ENCODE measurements at regions not wholly inside any gene's neighbourhood (a gene's known extent, or its start where the extent isn't known, plus 50 kb on each side); places are given as distances from the start of the nearest gene placed in this dataset.

DNA sequence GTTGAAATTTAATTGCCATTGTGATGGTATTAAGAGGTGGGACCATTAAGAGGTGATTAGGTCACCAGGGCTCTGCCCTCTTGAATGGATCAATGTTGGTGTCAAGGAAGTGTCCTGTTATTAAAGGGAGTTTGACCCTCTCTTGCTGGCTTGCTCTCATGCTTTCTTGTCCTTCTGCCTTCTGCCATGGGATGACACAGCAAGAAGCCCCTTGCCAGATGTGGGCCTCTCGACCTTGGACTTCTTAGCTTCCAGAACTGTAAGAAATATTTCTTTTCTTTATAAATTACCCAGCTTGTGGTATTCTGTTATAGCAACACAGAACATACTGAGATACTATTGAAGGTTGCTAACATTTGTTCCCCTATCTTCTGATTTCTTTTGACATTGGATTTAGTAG is 157.0 kb downstream of the MDFIC start (continued):
- TF ChIP-seq TBP (IDR thresholded peaks at IDR 0.05; ENCODE audit: low read depth, low read length) = no peak
- no peak for TF ChIP-seq SP1 (IDR thresholded peaks at IDR 0.05; ENCODE audit: low read depth, low read length)
- TF ChIP-seq SIN3A (conservative IDR thresholded peaks at IDR 0.05 in 1 of 2, IDR thresholded peaks at IDR 0.05 in 1 of 2; ENCODE audit: low read depth in 1 of 2, low read length in 2 of 2) = no peak
- TF ChIP-seq POU5F1 (IDR thresholded peaks at IDR 0.05; ENCODE audit: low read depth, low read length) = no peak
- TF ChIP-seq CBX8 (IDR thresholded peaks at IDR 0.05; ENCODE audit: borderline replicate concordance, low read depth, low read length) = no peak
- TF ChIP-seq CHD7 (IDR thresholded peaks at IDR 0.05; ENCODE audit: insufficient replicate concordance, low read length) = no peak
- TF ChIP-seq ASH2L (IDR thresholded peaks at IDR 0.05; ENCODE audit: low read length) = no peak
- no peak for TF ChIP-seq SAP30 (IDR thresholded peaks at IDR 0.05; ENCODE audit: insufficient read depth, insufficient replicate concordance, low read length)
